ENCODE measurements at regions not wholly inside any gene's neighbourhood (a gene's known extent, or its start where the extent isn't known, plus 50 kb on each side); places are given as distances from the start of the nearest gene placed in this dataset.

DNA sequence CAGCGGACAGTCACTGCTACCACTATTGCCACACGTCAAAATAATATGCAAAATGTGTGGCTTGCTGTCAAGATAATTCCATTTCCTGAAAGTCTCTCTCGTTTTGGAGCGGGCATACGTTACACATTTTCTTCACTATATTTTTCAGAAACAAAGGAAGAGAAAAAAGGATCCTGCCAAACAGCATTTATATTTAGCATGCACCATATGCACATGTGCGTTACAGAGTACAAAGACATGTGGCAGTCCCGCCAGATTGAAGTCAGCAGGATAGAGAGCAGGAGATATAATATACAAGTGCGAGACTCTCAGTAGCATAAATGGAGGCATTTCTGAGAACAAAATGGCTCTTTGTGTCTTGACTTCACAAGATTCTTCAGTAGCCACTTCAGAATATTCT is 221.6 kb upstream of the KIF2A start:
- Mint-ChIP-seq H3K9me3 (no peaks in the 10 kb centered on the region), H3K27ac (no peak overlapping the region), H3K36me3 (no peaks in the 10 kb centered on the region), H3K27me3 (ENCODE audit: low read depth in 2 of 2) (no peaks in the 10 kb centered on the region), H3K4me3 (no peak overlapping the region), H3K4me1 (no peaks in the 10 kb centered on the region)
- Histone ChIP-seq H3K9me3 (ENCODE audit: control insufficient read depth, insufficient read depth, low read length) (no peaks in the 10 kb centered on the region), H3K4me1 (ENCODE audit: control insufficient read depth, insufficient read depth, low read length) (no peaks in the 10 kb centered on the region), H3K27me3 (ENCODE audit: control insufficient read depth, insufficient read depth, low read length) (no peaks in the 10 kb centered on the region), H3K27ac (ENCODE audit: low read length) (no peak overlapping the region), H3K36me3 (ENCODE audit: control insufficient read depth, insufficient read depth, low read length) (no peaks in the 10 kb centered on the region), H3K4me3 (ENCODE audit: low read length) (no peak overlapping the region)
- TF ChIP-seq, protein P1, sequence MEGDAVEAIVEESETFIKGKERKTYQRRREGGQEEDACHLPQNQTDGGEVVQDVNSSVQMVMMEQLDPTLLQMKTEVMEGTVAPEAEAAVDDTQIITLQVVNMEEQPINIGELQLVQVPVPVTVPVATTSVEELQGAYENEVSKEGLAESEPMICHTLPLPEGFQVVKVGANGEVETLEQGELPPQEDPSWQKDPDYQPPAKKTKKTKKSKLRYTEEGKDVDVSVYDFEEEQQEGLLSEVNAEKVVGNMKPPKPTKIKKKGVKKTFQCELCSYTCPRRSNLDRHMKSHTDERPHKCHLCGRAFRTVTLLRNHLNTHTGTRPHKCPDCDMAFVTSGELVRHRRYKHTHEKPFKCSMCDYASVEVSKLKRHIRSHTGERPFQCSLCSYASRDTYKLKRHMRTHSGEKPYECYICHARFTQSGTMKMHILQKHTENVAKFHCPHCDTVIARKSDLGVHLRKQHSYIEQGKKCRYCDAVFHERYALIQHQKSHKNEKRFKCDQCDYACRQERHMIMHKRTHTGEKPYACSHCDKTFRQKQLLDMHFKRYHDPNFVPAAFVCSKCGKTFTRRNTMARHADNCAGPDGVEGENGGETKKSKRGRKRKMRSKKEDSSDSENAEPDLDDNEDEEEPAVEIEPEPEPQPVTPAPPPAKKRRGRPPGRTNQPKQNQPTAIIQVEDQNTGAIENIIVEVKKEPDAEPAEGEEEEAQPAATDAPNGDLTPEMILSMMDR (IDR thresholded peaks at IDR 0.05) = no peak
- DNase-seq (no peak), ATAC-seq (no peak)
- WGBS (ENCODE audit: insufficient coverage) = 86% methylated on average over 8 of the region's 8 CpGs
- intact Hi-C loops (cut with micrococcal nuclease) = no loop called here

DNA sequence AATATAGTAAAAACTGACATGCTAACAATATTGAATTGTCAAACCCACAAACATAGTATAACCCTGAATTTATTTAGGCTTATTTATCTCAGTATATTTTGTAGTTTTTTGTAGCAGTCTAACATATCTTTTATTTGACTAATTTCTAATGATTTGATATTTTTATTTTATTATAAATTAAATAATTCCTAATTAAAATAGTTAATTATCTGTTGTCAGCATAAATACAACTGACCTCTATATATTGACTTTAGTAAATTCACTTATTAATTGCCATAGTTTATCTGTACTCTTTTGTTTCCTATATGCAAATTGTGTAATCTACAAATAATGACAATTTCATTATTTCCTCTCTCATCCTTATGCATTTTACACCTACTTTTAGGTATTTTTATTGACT is 215.1 kb upstream of the KIF2A start:
- H3K4me1 Mint-ChIP-seq = peaks cover 5 to 6% of the 10 kb centered on the region in 2 donors
- no peak overlapping the region for H3K4me3 ChIP-seq (ENCODE audit: low read length)
- no peaks in the 10 kb centered on the region for H3K9me3 ChIP-seq (ENCODE audit: control insufficient read depth, insufficient read depth, low read length)
- DNase-seq (no peak), ATAC-seq (no peak)
- H3K27me3 ChIP-seq (ENCODE audit: control insufficient read depth, insufficient read depth, low read length) = no peaks in the 10 kb centered on the region
- no peaks in the 10 kb centered on the region for H3K4me1 ChIP-seq (ENCODE audit: control insufficient read depth, insufficient read depth, low read length)
- no peak overlapping the region for H3K27ac ChIP-seq (ENCODE audit: low read length)
- no peaks in the 10 kb centered on the region for H3K36me3 ChIP-seq (ENCODE audit: control insufficient read depth, insufficient read depth, low read length)
- peaks cover 0 to 3% of the 10 kb centered on the region in 2 donors for H3K9me3 Mint-ChIP-seq
- no peak overlapping the region for H3K4me3 Mint-ChIP-seq
- H3K27me3 Mint-ChIP-seq (ENCODE audit: low read depth in 2 of 2) = no peaks in the 10 kb centered on the region
- no peaks in the 10 kb centered on the region for H3K36me3 Mint-ChIP-seq
- intact Hi-C loops (cut with micrococcal nuclease) = no loop called here
- H3K27ac Mint-ChIP-seq = no peak overlapping the region
- TF ChIP-seq, protein P1 (IDR thresholded peaks at IDR 0.05) = no peak

DNA sequence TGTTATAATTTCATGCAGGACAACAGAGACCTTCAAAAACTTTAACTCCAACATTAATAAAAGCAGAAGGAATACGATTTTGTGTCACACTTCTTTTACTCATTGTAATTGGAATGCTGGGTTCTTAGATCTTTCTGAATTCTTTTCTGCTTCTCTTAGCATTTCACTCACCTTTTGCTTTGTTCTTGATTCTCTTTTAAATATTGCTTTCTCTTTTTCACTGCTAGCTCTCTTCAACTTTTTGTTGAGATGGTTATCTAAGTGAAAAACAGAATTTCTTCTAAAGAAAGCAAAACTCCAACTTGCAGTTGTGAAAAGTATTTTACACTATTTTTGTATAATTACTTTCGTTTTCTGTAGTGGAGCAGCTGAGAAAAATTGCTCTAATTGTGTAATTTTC is 212.6 kb upstream of the KIF2A start:
- Histone ChIP-seq H3K4me1 (ENCODE audit: control insufficient read depth, insufficient read depth, low read length) (no peaks in the 10 kb centered on the region), H3K27ac (ENCODE audit: low read length) (no peak overlapping the region), H3K36me3 (ENCODE audit: control insufficient read depth, insufficient read depth, low read length) (no peaks in the 10 kb centered on the region), H3K9me3 (ENCODE audit: control insufficient read depth, insufficient read depth, low read length) (no peaks in the 10 kb centered on the region), H3K27me3 (ENCODE audit: control insufficient read depth, insufficient read depth, low read length) (no peaks in the 10 kb centered on the region), H3K4me3 (ENCODE audit: low read length) (no peak overlapping the region)
- no peak overlapping the region for H3K27ac Mint-ChIP-seq
- no peak overlapping the region for H3K4me3 Mint-ChIP-seq
- H3K9me3 Mint-ChIP-seq = peaks cover 0 to 3% of the 10 kb centered on the region in 2 donors
- whole genome bisulfite sequencing (ENCODE audit: insufficient coverage) = no CpG with 5 or more reads among the region's 2 CpGs
- DNase-seq (no peak), ATAC-seq (no peak)
- TF ChIP-seq, protein P1 (IDR thresholded peaks at IDR 0.05) = no peak
- no peaks in the 10 kb centered on the region for H3K36me3 Mint-ChIP-seq
- H3K4me1 Mint-ChIP-seq = peaks cover 5 to 6% of the 10 kb centered on the region in 2 donors
- no peaks in the 10 kb centered on the region for H3K27me3 Mint-ChIP-seq (ENCODE audit: low read depth in 2 of 2)
- intact Hi-C loops (cut with micrococcal nuclease) = no loop called here

DNA sequence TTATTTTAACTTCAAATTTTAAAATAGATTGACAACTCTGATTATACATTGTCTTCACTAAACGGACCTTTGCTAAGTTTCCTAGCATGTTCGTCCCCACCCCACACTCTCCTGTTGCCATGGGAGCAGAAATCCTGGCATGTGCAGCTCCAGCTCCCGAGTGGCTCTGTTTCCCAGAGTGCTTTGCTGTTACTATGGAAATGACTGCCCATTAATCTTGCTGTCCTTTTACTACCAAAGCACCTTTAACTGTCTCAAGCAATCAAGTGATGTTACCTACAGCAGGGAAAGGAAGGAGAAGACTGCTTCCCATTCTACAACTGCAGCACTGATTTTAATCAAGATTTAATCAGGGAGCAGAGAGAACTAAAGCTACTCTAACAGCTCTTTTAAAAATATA is 212.0 kb upstream of the KIF2A start:
- H3K4me3 Mint-ChIP-seq = peak overlapping the region; percentile 49
- intact Hi-C loops (cut with micrococcal nuclease) = no loop called here
- no peaks in the 10 kb centered on the region for H3K27me3 Mint-ChIP-seq (ENCODE audit: low read depth in 2 of 2)
- no peaks in the 10 kb centered on the region for H3K27me3 ChIP-seq (ENCODE audit: control insufficient read depth, insufficient read depth, low read length)
- peaks cover 0 to 4% of the 10 kb centered on the region in 2 donors for H3K9me3 Mint-ChIP-seq
- no peak for ATAC-seq
- H3K9me3 ChIP-seq (ENCODE audit: control insufficient read depth, insufficient read depth, low read length) = no peaks in the 10 kb centered on the region
- no peak for DNase-seq
- H3K36me3 Mint-ChIP-seq = no peaks in the 10 kb centered on the region
- H3K36me3 ChIP-seq (ENCODE audit: control insufficient read depth, insufficient read depth, low read length) = no peaks in the 10 kb centered on the region
- no peak overlapping the region for H3K27ac Mint-ChIP-seq
- H3K27ac ChIP-seq (ENCODE audit: low read length) = no peak overlapping the region
- TF ChIP-seq, protein P1 (IDR thresholded peaks at IDR 0.05) = no peak
- WGBS (ENCODE audit: insufficient coverage) = 11% methylated on average over 3 of the region's 3 CpGs
- peaks cover 5 to 6% of the 10 kb centered on the region in 2 donors for H3K4me1 Mint-ChIP-seq
- H3K4me3 ChIP-seq (ENCODE audit: low read length) = no peak overlapping the region
- H3K4me1 ChIP-seq (ENCODE audit: control insufficient read depth, insufficient read depth, low read length) = no peaks in the 10 kb centered on the region

Measured in natural killer cell (primary cell).